B cell (primary cell): ENCODE measurements at regions not wholly inside any gene's neighbourhood (a gene's known extent, or its start where the extent isn't known, plus 50 kb on each side); places are given as distances from the start of the nearest gene placed in this dataset.

ENCODE experiments used
- EZH2 ChIP-seq: IDR thresholded peaks from 2 replicates; pipeline ENCODE4 v1.6.1; 2012; ENCODE audit warnings: borderline replicate concordance, low read depth, mild to moderate bottlenecking, moderate library complexity, low read length; ENCODE audit not compliant: insufficient read depth, poor library complexity, severe bottlenecking
- TF ChIP-seq, protein P1 (sequence below): fragments of 200-600 bp; IDR thresholded peaks from one replicate; pipeline ENCODE4 v1.8.0; 2022; ENCODE audit warnings: antibody characterized with exemption, mild to moderate bottlenecking

DNA sequence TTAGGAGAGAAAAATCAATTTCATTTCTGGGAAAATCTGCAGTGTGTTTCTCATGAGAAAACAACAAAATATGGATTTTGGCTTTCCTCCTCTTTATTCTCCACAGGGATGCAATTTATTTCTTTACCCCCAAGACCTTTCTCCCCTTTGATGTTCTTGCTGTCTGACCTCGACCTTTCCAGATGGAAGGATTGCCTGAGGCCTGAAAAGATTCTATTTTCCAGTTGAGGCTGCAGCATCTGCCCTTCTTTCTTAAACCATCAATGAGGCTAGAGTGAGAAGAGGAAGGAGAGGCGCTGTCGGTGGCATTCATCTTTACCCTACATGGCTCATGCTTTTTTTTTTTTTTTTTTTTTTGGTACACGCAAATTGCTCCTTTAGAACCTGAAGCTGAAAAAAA, 344.2 kb upstream of the BTBD3 start:
- TF ChIP-seq, protein P1, sequence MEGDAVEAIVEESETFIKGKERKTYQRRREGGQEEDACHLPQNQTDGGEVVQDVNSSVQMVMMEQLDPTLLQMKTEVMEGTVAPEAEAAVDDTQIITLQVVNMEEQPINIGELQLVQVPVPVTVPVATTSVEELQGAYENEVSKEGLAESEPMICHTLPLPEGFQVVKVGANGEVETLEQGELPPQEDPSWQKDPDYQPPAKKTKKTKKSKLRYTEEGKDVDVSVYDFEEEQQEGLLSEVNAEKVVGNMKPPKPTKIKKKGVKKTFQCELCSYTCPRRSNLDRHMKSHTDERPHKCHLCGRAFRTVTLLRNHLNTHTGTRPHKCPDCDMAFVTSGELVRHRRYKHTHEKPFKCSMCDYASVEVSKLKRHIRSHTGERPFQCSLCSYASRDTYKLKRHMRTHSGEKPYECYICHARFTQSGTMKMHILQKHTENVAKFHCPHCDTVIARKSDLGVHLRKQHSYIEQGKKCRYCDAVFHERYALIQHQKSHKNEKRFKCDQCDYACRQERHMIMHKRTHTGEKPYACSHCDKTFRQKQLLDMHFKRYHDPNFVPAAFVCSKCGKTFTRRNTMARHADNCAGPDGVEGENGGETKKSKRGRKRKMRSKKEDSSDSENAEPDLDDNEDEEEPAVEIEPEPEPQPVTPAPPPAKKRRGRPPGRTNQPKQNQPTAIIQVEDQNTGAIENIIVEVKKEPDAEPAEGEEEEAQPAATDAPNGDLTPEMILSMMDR: no peak
- TF ChIP-seq EZH2: no peak
